ENCODE measurements at regions not wholly inside any gene's neighbourhood (a gene's known extent, or its start where the extent isn't known, plus 50 kb on each side); places are given as distances from the start of the nearest gene placed in this dataset.

DNA sequence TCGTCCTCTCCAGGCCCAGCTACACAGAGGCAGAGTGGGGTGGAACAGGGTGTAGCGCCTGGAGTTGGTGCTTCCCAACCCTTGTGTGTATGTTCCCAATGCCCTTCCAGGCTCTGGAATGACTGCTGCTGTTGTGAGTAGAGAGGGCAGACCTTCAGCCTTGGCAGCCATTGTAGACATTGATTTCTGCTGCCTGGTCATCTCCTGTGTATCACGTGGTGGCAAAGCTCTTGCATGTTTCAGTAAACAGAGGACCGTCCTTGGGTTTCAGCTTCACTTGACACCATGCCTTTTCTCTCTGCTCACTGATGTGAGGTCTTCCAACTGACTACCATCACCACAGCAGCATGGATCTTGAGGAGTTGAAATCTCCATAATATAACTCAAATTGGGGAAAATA, 397.9 kb downstream of the COG6 start:
- TF ChIP-seq, protein P1, sequence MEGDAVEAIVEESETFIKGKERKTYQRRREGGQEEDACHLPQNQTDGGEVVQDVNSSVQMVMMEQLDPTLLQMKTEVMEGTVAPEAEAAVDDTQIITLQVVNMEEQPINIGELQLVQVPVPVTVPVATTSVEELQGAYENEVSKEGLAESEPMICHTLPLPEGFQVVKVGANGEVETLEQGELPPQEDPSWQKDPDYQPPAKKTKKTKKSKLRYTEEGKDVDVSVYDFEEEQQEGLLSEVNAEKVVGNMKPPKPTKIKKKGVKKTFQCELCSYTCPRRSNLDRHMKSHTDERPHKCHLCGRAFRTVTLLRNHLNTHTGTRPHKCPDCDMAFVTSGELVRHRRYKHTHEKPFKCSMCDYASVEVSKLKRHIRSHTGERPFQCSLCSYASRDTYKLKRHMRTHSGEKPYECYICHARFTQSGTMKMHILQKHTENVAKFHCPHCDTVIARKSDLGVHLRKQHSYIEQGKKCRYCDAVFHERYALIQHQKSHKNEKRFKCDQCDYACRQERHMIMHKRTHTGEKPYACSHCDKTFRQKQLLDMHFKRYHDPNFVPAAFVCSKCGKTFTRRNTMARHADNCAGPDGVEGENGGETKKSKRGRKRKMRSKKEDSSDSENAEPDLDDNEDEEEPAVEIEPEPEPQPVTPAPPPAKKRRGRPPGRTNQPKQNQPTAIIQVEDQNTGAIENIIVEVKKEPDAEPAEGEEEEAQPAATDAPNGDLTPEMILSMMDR (IDR thresholded peaks at IDR 0.05) = no peak
- no peak for TF ChIP-seq POLR2A (IDR thresholded peaks at IDR 0.05)
